8988T (cell line): ENCODE measurements at regions not wholly inside any gene's neighbourhood (a gene's known extent, or its start where the extent isn't known, plus 50 kb on each side); places are given as distances from the start of the nearest gene placed in this dataset.

Experiments
- DNase-seq: peaks from one replicate; pipeline ENCODE4 v3.0.0; 2011

- no peak for DNase-seq
These were observed 190.7 kb upstream of the FBXL4 start for GRCh38 chr6:99138445-99138844.

GRCh38 chr6:99137314-99137713 is 189.6 kb upstream of the FBXL4 start:
- no peak for DNase-seq

GRCh38 chr6:99136488-99136887 is 188.7 kb upstream of the FBXL4 start:
- DNase-seq: no peak

- DNase-seq: no peak
These were observed 184.4 kb upstream of the FBXL4 start for GRCh38 chr6:99132026-99132635.

- DNase-seq: no peak
These were observed 183.4 kb upstream of the FBXL4 start for GRCh38 chr6:99130897-99131873.

GRCh38 chr6:99129835-99130234 is 182.1 kb upstream of the FBXL4 start:
- DNase-seq: no peak

GRCh38 chr6:99121748-99122147 is 174.0 kb upstream of the FBXL4 start:
- DNase-seq: no peak

GRCh38 chr6:99120641-99121040 is 172.9 kb upstream of the FBXL4 start:
- no peak for DNase-seq

- DNase-seq: no peak
These were observed 171.6 kb upstream of the FBXL4 start for GRCh38 chr6:99119109-99120031.

- DNase-seq: no peak
These were observed 167.1 kb upstream of the FBXL4 start for GRCh38 chr6:99114769-99115406.

- DNase-seq: no peak
These were observed 163.8 kb upstream of the FBXL4 start for GRCh38 chr6:99111590-99111989.

- no peak for DNase-seq
These were observed 162.3 kb upstream of the FBXL4 start for GRCh38 chr6:99110029-99110428.

GRCh38 chr6:99104218-99104617 is 156.5 kb upstream of the FBXL4 start:
- DNase-seq: no peak

- no peak for DNase-seq
These were observed 151.5 kb upstream of the FBXL4 start for GRCh38 chr6:99099243-99099642.

- DNase-seq: no peak
These were observed 148.4 kb upstream of the FBXL4 start for GRCh38 chr6:99096170-99096569.

- no peak for DNase-seq
These were observed 145.9 kb upstream of the FBXL4 start for GRCh38 chr6:99093456-99094190.

GRCh38 chr6:99092461-99092860 is 144.7 kb upstream of the FBXL4 start:
- no peak for DNase-seq

GRCh38 chr6:99091985-99092384 is 144.2 kb upstream of the FBXL4 start:
- DNase-seq: no peak

- no peak for DNase-seq
These were observed 132.4 kb upstream of the FBXL4 start for GRCh38 chr6:99080191-99080590.

GRCh38 chr6:99079058-99079457 is 131.3 kb upstream of the FBXL4 start:
- DNase-seq: no peak

- no peak for DNase-seq
These were observed 125.5 kb upstream of the FBXL4 start for GRCh38 chr6:99073223-99073622.

- DNase-seq: no peak
These were observed 118.3 kb upstream of the FBXL4 start for GRCh38 chr6:99066044-99066443.
